ENCODE measurements at regions not wholly inside any gene's neighbourhood (a gene's known extent, or its start where the extent isn't known, plus 50 kb on each side); places are given as distances from the start of the nearest gene placed in this dataset.

DNA sequence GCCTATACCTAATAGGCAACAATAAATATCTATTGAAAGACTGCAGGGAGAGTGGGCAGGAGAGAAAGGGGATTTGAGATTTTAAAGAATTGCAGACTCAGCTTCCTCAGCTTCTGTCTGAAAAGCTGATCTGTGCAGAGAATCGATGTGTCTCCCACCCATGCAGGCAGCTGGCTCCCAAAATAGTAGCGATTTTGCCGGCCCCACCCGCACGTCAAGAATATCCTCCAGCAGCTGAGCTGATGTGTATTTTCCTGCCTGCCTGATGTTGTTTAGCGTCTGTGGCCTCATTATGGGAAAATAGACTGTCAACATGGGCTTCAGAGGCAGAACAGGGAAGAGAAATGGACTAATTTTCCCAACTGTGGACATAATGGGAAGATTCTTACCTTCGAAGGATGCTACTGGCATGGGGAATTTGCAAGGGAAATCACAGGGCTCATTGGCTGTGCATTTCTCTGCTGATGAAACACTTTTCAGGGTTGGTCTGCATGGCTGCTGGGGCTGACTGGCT, 699.8 kb downstream of the PTPRU start:
- no peak for TF ChIP-seq POLR2AphosphoS5 (IDR thresholded peaks at IDR 0.05)
- TF ChIP-seq, protein P1, sequence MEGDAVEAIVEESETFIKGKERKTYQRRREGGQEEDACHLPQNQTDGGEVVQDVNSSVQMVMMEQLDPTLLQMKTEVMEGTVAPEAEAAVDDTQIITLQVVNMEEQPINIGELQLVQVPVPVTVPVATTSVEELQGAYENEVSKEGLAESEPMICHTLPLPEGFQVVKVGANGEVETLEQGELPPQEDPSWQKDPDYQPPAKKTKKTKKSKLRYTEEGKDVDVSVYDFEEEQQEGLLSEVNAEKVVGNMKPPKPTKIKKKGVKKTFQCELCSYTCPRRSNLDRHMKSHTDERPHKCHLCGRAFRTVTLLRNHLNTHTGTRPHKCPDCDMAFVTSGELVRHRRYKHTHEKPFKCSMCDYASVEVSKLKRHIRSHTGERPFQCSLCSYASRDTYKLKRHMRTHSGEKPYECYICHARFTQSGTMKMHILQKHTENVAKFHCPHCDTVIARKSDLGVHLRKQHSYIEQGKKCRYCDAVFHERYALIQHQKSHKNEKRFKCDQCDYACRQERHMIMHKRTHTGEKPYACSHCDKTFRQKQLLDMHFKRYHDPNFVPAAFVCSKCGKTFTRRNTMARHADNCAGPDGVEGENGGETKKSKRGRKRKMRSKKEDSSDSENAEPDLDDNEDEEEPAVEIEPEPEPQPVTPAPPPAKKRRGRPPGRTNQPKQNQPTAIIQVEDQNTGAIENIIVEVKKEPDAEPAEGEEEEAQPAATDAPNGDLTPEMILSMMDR (IDR thresholded peaks at IDR 0.05) = no peak
